Choroid plexus epithelial cell (primary cell): ENCODE measurements at regions not wholly inside any gene's neighbourhood (a gene's known extent, or its start where the extent isn't known, plus 50 kb on each side); places are given as distances from the start of the nearest gene placed in this dataset.

Source experiments
- DNase-seq: peaks from one replicate; pipeline ENCODE4 v3.0.0-alpha.2; 2010; ENCODE audit warnings: low read depth
- H3K4me3 ChIP-seq: 2 replicates; pipeline ENCODE4 v1.5.1; 2011; ENCODE audit warnings: low read depth, mild to moderate bottlenecking, control low read depth, low read length, moderate library complexity
- CTCF ChIP-seq: conservative IDR thresholded peaks from 2 replicates; pipeline ENCODE4 v1.5.1; 2011; ENCODE audit warnings: low read depth, mild to moderate bottlenecking, control low read depth, inconsistent platforms, low read length, moderate library complexity

- no peak overlapping the region for H3K4me3 ChIP-seq
- no peak for TF ChIP-seq CTCF
- DNase-seq = no peak
Measured at GRCh38 chr3:176208283-176208682, 989.0 kb downstream of the TBL1XR1 start.

GRCh38 chr3:176206809-176207208 is 990.5 kb downstream of the TBL1XR1 start:
- no peak for DNase-seq
- H3K4me3 ChIP-seq = no peak overlapping the region
- no peak for TF ChIP-seq CTCF

- no peak for DNase-seq
- no peak for TF ChIP-seq CTCF
- no peak overlapping the region for H3K4me3 ChIP-seq
Measured at GRCh38 chr3:176202652-176203051, 994.6 kb downstream of the TBL1XR1 start.

GRCh38 chr3:176193032-176193730 is 1004.1 kb downstream of the TBL1XR1 start:
- no peak overlapping the region for H3K4me3 ChIP-seq
- no peak for TF ChIP-seq CTCF
- DNase-seq = no peak

- DNase-seq = no peak
- H3K4me3 ChIP-seq = no peak overlapping the region
- TF ChIP-seq CTCF = no peak
Measured at GRCh38 chr3:176190755-176191154, 1006.5 kb downstream of the TBL1XR1 start.

- DNase-seq = no peak
- H3K4me3 ChIP-seq = no peak overlapping the region
- TF ChIP-seq CTCF = no peak
Measured at GRCh38 chr3:176183181-176183580, 1014.1 kb downstream of the TBL1XR1 start.

- DNase-seq = no peak
- TF ChIP-seq CTCF = no peak
- H3K4me3 ChIP-seq = no peak overlapping the region
Measured at GRCh38 chr3:176174060-176174459, 1023.2 kb downstream of the TBL1XR1 start.
